ENCODE measurements at regions not wholly inside any gene's neighbourhood (a gene's known extent, or its start where the extent isn't known, plus 50 kb on each side); places are given as distances from the start of the nearest gene placed in this dataset.

- no peaks in the 10 kb centered on the region for H3K36me3 ChIP-seq (ENCODE audit: control insufficient read depth, insufficient read depth, low read length)
Observed at GRCh38 chr4:12583275-12583674, 900.9 kb downstream of the RAB28 start.

GRCh38 chr4:12580787-12581186 is 903.4 kb downstream of the RAB28 start:
- H3K36me3 ChIP-seq (ENCODE audit: control insufficient read depth, insufficient read depth, low read length) = no peaks in the 10 kb centered on the region
- H3K9me3 ChIP-seq (ENCODE audit: control insufficient read depth, insufficient read depth, low read length) = no peaks in the 10 kb centered on the region
- no peak overlapping the region for H3K4me3 ChIP-seq (ENCODE audit: low read depth, low read length)
- H3K9ac ChIP-seq (ENCODE audit: low read depth, low read length) = no peak overlapping the region
- H3K4me1 ChIP-seq (ENCODE audit: control insufficient read depth, insufficient read depth, low read length) = peaks cover 2% of the 10 kb centered on the region
- H3K27me3 ChIP-seq (ENCODE audit: control insufficient read depth, insufficient read depth, low read length) = no peaks in the 10 kb centered on the region

More at GRCh38 chr4:12583275-12583674, 900.9 kb downstream of the RAB28 start:
- peaks cover 2% of the 10 kb centered on the region for H3K4me1 ChIP-seq (ENCODE audit: control insufficient read depth, insufficient read depth, low read length)
- no peaks in the 10 kb centered on the region for H3K27me3 ChIP-seq (ENCODE audit: control insufficient read depth, insufficient read depth, low read length)
- H3K9me3 ChIP-seq (ENCODE audit: control insufficient read depth, insufficient read depth, low read length) = no peaks in the 10 kb centered on the region
- H3K9ac ChIP-seq (ENCODE audit: low read depth, low read length) = no peak overlapping the region
- H3K4me3 ChIP-seq (ENCODE audit: low read depth, low read length) = no peak overlapping the region

- no peaks in the 10 kb centered on the region for H3K27me3 ChIP-seq (ENCODE audit: control insufficient read depth, insufficient read depth, low read length)
- peaks cover 2% of the 10 kb centered on the region for H3K4me1 ChIP-seq (ENCODE audit: control insufficient read depth, insufficient read depth, low read length)
- H3K36me3 ChIP-seq (ENCODE audit: control insufficient read depth, insufficient read depth, low read length) = no peaks in the 10 kb centered on the region
- H3K4me3 ChIP-seq (ENCODE audit: low read depth, low read length) = no peak overlapping the region
- H3K9ac ChIP-seq (ENCODE audit: low read depth, low read length) = no peak overlapping the region
- no peaks in the 10 kb centered on the region for H3K9me3 ChIP-seq (ENCODE audit: control insufficient read depth, insufficient read depth, low read length)
Observed at GRCh38 chr4:12579172-12579571, 905.0 kb downstream of the RAB28 start.

- no peak overlapping the region for H3K9ac ChIP-seq (ENCODE audit: low read depth, low read length)
- H3K9me3 ChIP-seq (ENCODE audit: control insufficient read depth, insufficient read depth, low read length) = no peaks in the 10 kb centered on the region
- no peaks in the 10 kb centered on the region for H3K36me3 ChIP-seq (ENCODE audit: control insufficient read depth, insufficient read depth, low read length)
- no peak overlapping the region for H3K4me3 ChIP-seq (ENCODE audit: low read depth, low read length)
- H3K27me3 ChIP-seq (ENCODE audit: control insufficient read depth, insufficient read depth, low read length) = no peaks in the 10 kb centered on the region
- H3K4me1 ChIP-seq (ENCODE audit: control insufficient read depth, insufficient read depth, low read length) = peaks cover 2% of the 10 kb centered on the region
Observed at GRCh38 chr4:12576409-12576808, 907.7 kb downstream of the RAB28 start.

GRCh38 chr4:12573716-12574115 is 910.4 kb downstream of the RAB28 start:
- no peaks in the 10 kb centered on the region for H3K27me3 ChIP-seq (ENCODE audit: control insufficient read depth, insufficient read depth, low read length)

GRCh38 chr4:12562476-12563140 is 921.5 kb downstream of the RAB28 start:
- no peak overlapping the region for H3K9ac ChIP-seq (ENCODE audit: low read depth, low read length)
- H3K4me1 ChIP-seq (ENCODE audit: control insufficient read depth, insufficient read depth, low read length) = no peaks in the 10 kb centered on the region
- no peak overlapping the region for H3K4me3 ChIP-seq (ENCODE audit: low read depth, low read length)
- no peaks in the 10 kb centered on the region for H3K36me3 ChIP-seq (ENCODE audit: control insufficient read depth, insufficient read depth, low read length)
- H3K9me3 ChIP-seq (ENCODE audit: control insufficient read depth, insufficient read depth, low read length) = no peaks in the 10 kb centered on the region
- H3K27me3 ChIP-seq (ENCODE audit: control insufficient read depth, insufficient read depth, low read length) = no peaks in the 10 kb centered on the region

More at GRCh38 chr4:12573716-12574115, 910.4 kb downstream of the RAB28 start:
- Histone ChIP-seq H3K4me1 (ENCODE audit: control insufficient read depth, insufficient read depth, low read length) (no peaks in the 10 kb centered on the region), H3K9me3 (ENCODE audit: control insufficient read depth, insufficient read depth, low read length) (no peaks in the 10 kb centered on the region), H3K4me3 (ENCODE audit: low read depth, low read length) (no peak overlapping the region), H3K9ac (ENCODE audit: low read depth, low read length) (no peak overlapping the region), H3K36me3 (ENCODE audit: control insufficient read depth, insufficient read depth, low read length) (no peaks in the 10 kb centered on the region)

- Histone ChIP-seq H3K4me3 (ENCODE audit: low read depth, low read length) (no peak overlapping the region), H3K4me1 (ENCODE audit: control insufficient read depth, insufficient read depth, low read length) (no peaks in the 10 kb centered on the region), H3K9me3 (ENCODE audit: control insufficient read depth, insufficient read depth, low read length) (peaks cover 2% of the 10 kb centered on the region), H3K36me3 (ENCODE audit: control insufficient read depth, insufficient read depth, low read length) (no peaks in the 10 kb centered on the region), H3K9ac (ENCODE audit: low read depth, low read length) (no peak overlapping the region), H3K27me3 (ENCODE audit: control insufficient read depth, insufficient read depth, low read length) (no peaks in the 10 kb centered on the region)
Observed at GRCh38 chr4:12562021-12562420, 922.1 kb downstream of the RAB28 start.

- H3K9me3 ChIP-seq (ENCODE audit: control insufficient read depth, insufficient read depth, low read length) = peaks cover 2% of the 10 kb centered on the region
- H3K36me3 ChIP-seq (ENCODE audit: control insufficient read depth, insufficient read depth, low read length) = no peaks in the 10 kb centered on the region
- no peak overlapping the region for H3K9ac ChIP-seq (ENCODE audit: low read depth, low read length)
- H3K4me1 ChIP-seq (ENCODE audit: control insufficient read depth, insufficient read depth, low read length) = no peaks in the 10 kb centered on the region
- H3K4me3 ChIP-seq (ENCODE audit: low read depth, low read length) = no peak overlapping the region
- H3K27me3 ChIP-seq (ENCODE audit: control insufficient read depth, insufficient read depth, low read length) = no peaks in the 10 kb centered on the region
Observed at GRCh38 chr4:12555011-12555410, 929.1 kb downstream of the RAB28 start.

GRCh38 chr4:12548678-12549077 is 935.5 kb downstream of the RAB28 start:
- Histone ChIP-seq H3K9me3 (ENCODE audit: control insufficient read depth, insufficient read depth, low read length) (no peaks in the 10 kb centered on the region), H3K4me1 (ENCODE audit: control insufficient read depth, insufficient read depth, low read length) (no peaks in the 10 kb centered on the region), H3K9ac (ENCODE audit: low read depth, low read length) (no peak overlapping the region), H3K4me3 (ENCODE audit: low read depth, low read length) (no peak overlapping the region), H3K27me3 (ENCODE audit: control insufficient read depth, insufficient read depth, low read length) (no peaks in the 10 kb centered on the region), H3K36me3 (ENCODE audit: control insufficient read depth, insufficient read depth, low read length) (no peaks in the 10 kb centered on the region)

GRCh38 chr4:12545812-12546211 is 938.3 kb downstream of the RAB28 start:
- H3K9me3 ChIP-seq (ENCODE audit: control insufficient read depth, insufficient read depth, low read length) = no peaks in the 10 kb centered on the region
- no peaks in the 10 kb centered on the region for H3K36me3 ChIP-seq (ENCODE audit: control insufficient read depth, insufficient read depth, low read length)
- H3K4me1 ChIP-seq (ENCODE audit: control insufficient read depth, insufficient read depth, low read length) = no peaks in the 10 kb centered on the region
- H3K27me3 ChIP-seq (ENCODE audit: control insufficient read depth, insufficient read depth, low read length) = no peaks in the 10 kb centered on the region
- no peak overlapping the region for H3K9ac ChIP-seq (ENCODE audit: low read depth, low read length)
- no peak overlapping the region for H3K4me3 ChIP-seq (ENCODE audit: low read depth, low read length)

- no peaks in the 10 kb centered on the region for H3K36me3 ChIP-seq (ENCODE audit: control insufficient read depth, insufficient read depth, low read length)
- no peaks in the 10 kb centered on the region for H3K9me3 ChIP-seq (ENCODE audit: control insufficient read depth, insufficient read depth, low read length)
- H3K27me3 ChIP-seq (ENCODE audit: control insufficient read depth, insufficient read depth, low read length) = no peaks in the 10 kb centered on the region
- H3K4me1 ChIP-seq (ENCODE audit: control insufficient read depth, insufficient read depth, low read length) = no peaks in the 10 kb centered on the region
- H3K4me3 ChIP-seq (ENCODE audit: low read depth, low read length) = no peak overlapping the region
- no peak overlapping the region for H3K9ac ChIP-seq (ENCODE audit: low read depth, low read length)
Observed at GRCh38 chr4:12538162-12538561, 946.0 kb downstream of the RAB28 start.

GRCh38 chr4:12534684-12535083 is 949.5 kb downstream of the RAB28 start:
- Histone ChIP-seq H3K36me3 (ENCODE audit: control insufficient read depth, insufficient read depth, low read length) (no peaks in the 10 kb centered on the region), H3K27me3 (ENCODE audit: control insufficient read depth, insufficient read depth, low read length) (no peaks in the 10 kb centered on the region), H3K9me3 (ENCODE audit: control insufficient read depth, insufficient read depth, low read length) (no peaks in the 10 kb centered on the region), H3K4me3 (ENCODE audit: low read depth, low read length) (no peak overlapping the region), H3K9ac (ENCODE audit: low read depth, low read length) (no peak overlapping the region), H3K4me1 (ENCODE audit: control insufficient read depth, insufficient read depth, low read length) (no peaks in the 10 kb centered on the region)

Measured in iPS-15b (cell line).